GM21423 (cell line): ENCODE measurements at regions not wholly inside any gene's neighbourhood (a gene's known extent, or its start where the extent isn't known, plus 50 kb on each side); places are given as distances from the start of the nearest gene placed in this dataset.
A peak's percentile ranks its signal among the peaks of the same experiment; 100 is the strongest.
"Not testable (repeated sequence)": the region's sequence is repeated elsewhere in the genome, so short reads cannot be mapped to it uniquely, and the experiment has no call there.

ENCODE experiments used
- ATAC-seq: cut with Tn5 transposase; IDR thresholded peaks from one replicate; pipeline ENCODE4 v1.9.1; 2021; ENCODE audit warnings: mild to moderate bottlenecking, moderate library complexity; ENCODE audit not compliant: unreplicated experiment

GRCh38 chr13:91054902-91055301 is 292.6 kb upstream of the MIR17HG start:
- no peak for ATAC-seq

GRCh38 chr13:91056746-91057145 is 290.7 kb upstream of the MIR17HG start:
- peak; percentile 76 for ATAC-seq

DNA sequence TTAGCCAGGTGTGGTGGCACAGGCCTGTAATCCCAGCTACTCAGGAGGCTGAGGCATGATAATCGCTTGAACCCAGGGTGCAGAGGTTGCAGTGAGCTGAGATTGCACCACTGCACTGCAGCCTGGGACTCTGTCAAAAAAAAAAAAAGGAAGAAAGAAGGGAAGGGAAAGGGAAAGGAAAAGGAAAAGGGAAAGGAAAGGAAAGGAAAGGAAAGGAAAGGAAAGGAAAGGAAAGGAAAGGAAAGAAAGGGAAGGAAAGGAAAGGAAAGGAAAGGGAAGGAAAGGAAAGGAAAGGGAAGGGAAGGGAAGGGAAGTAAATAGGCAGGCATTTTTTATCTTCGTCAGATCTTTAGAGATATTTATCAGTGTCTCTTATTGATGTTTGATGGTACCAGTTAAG is 290.0 kb upstream of the MIR17HG start:
- ATAC-seq = not testable (repeated sequence)

DNA sequence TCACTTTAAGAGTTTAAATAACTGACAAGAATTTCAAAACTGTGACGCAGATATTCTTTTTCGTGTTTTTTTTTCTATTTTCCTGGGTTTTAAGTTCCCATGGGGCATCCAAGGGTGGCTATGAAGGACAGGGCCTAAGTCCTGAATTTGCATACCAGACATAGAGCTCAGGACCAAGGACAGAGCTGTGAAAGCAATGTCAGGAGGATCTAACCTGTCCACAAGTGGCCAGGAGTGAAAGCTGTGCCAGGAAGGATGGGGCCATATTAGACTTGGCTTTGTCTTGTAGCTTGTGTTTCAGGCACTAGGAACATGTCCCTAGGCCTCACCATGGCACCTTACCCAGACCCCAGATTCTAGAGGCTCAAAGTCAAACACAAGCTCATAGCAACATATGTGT is 289.4 kb upstream of the MIR17HG start:
- ATAC-seq = no peak

DNA sequence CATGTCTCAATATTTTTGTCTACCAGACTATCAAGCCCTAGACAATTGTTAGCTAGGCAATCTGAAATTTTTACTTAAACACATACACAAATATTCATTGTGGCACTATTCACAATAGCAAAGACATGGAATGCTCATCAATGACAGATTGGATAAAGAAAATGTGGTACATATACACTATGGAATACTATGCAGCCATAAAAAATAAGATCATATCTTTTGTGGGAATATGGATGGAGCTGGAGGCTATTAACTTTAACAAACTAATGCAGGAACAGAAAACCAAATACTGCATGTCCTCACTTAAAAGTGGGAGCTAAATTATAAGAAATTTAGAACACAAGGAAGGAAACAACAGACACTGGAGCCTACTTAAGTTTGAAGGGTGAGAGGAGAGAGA is 288.6 kb upstream of the MIR17HG start:
- ATAC-seq = no peak

- ATAC-seq = no peak
Measured at GRCh38 chr13:91066745-91067144, 280.7 kb upstream of the MIR17HG start.

GRCh38 chr13:91072486-91072885 is 275.0 kb upstream of the MIR17HG start:
- no peak for ATAC-seq

DNA sequence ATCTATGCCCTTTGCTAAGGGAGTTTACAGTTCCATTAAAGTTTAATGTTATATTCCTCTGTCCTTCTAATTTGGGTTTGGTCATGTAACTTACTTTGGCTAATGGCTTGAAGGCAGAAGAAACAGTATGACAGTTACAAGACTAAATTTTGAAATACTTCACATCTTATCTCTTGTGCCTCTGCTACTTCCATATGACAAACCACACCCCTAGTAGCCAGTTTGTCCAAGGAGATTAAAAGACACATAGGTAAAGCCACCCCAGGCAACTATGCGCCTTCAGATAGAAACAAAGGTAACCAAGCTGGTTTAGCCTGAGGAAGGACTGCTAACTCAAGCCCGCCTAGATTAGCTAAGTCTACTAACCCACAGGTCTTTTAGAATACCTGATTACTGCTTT is 273.4 kb upstream of the MIR17HG start:
- no peak for ATAC-seq

- ATAC-seq = no peak
Measured at GRCh38 chr13:91076830-91077229, 270.7 kb upstream of the MIR17HG start.

DNA sequence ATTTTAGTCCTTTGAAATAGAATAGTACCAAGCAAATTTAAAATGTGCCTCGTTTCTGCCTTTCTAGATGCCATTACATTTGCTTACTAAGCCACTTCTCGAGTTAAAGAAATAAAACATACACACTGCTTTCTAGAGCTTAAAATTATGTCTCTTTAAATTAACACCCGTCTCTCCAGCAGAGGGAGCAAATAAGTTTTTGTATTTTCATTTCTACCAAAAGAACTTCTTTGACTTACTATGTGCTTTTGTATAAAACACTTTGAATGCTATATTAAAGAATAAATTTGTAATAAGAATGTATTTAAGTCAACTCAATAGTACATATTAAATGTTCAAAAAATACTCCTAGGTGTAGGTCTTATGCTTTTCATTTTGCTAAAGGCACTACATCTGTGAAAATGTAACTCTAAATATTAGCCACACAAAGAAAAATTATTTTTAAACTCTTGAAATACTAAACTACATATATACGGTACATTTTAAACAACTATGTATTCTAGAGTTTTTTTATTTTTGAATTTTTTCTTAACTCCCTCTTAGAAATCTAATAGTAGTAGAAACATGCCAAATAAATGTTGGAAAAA is 269.3 kb upstream of the MIR17HG start:
- no peak for ATAC-seq

DNA sequence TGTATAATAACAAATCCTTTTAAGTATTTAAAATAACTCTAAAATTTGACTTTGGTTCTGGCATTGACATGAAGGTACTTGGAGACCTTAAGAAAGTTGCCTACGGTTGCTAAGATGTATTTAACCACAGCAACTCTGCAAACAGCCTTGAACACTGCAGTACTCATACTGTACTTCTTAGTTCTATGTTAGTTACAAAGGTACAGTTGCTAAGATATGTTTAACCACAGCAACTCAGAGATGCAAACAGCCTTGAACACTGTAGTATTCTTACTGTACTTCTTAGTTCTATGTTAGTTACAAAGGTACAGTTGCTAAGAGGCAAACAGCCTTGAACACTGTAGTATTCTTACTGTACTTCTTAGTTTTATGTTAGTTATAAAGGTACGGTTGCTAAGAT is 268.3 kb upstream of the MIR17HG start:
- ATAC-seq = no peak

DNA sequence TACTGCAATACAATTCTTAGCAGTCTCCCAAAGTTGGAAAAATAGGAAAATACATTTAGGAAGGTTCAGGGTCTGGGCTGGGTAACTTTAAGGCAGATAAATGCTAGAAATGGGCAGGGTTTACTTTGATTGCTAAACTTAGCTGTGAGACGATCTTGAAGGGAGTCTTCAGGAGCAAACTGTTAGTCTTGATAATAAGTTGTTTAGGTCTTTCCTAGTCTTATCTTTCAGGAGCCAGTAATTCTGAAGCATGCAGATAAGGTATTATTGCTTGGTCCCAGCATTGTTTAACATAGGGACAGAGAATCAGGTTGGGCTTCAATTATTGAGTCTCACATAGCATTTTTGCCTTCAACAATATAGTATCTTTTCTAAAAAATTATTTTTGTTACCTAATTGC is 262.4 kb upstream of the MIR17HG start:
- ATAC-seq = no peak

GRCh38 chr13:91086936-91087716 is 260.4 kb upstream of the MIR17HG start:
- ATAC-seq = no peak

DNA sequence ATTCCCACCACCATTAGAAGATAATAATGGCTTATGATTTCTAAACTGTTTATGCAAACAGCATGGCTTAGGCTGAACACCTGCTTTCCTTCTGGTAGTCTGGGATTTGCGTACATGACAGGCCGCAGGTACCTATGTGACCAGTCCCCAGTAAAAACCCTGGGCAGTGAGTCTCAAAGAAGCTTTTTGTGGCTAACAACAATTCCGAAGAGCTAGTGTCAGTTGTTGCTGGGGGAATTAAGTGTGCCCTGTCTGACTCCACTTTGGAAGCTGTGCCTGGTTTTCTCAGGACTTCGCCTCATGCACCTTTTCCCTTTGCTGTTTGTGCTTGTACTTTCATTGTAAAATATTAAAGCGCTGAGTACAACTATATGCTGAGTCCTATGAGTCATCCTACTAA is 250.2 kb upstream of the MIR17HG start:
- no peak for ATAC-seq

DNA sequence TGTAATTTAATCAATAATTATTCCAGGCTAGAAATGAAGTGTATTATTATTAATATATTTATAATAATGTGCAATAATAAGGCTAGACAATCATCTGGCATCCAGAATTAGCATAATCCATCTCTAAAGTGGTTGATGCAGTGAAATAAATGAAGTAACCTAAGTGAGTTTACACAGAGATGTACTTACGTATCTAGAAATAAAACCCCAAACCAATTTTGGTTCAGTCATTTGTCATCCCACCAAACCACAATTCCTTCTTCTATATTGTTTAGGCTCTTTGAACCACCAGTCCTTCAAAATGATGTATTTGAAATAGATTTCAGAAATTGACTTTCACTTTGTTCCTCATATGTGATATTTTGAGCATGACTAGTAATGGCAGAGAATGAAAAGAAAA is 247.6 kb upstream of the MIR17HG start:
- ATAC-seq = no peak

GRCh38 chr13:91100944-91101343 is 246.5 kb upstream of the MIR17HG start:
- ATAC-seq = no peak

DNA sequence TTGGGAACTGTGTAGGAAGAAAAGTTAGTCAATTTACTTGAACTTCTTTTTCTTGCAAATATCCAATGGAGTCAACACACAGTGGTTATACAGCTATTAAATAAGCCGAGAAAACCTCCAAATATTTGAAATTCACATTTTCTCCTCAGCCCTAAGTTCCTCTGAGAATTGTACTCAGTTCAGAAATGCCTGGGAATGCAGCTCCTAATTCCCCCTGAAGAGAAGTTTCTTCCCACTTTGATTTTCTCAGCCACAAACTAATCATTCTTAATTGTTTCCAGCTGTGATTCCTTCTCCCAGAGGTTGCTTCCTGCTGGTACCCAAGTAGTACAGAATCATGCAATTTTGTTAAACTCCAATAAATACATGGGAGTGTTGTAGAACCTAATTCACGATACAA is 246.1 kb upstream of the MIR17HG start:
- no peak for ATAC-seq

- no peak for ATAC-seq
Measured at GRCh38 chr13:91105270-91105669, 242.2 kb upstream of the MIR17HG start.

GRCh38 chr13:91106565-91106964 is 240.9 kb upstream of the MIR17HG start:
- no peak for ATAC-seq

- no peak for ATAC-seq
Measured at GRCh38 chr13:91108315-91108714, 239.2 kb upstream of the MIR17HG start.

DNA sequence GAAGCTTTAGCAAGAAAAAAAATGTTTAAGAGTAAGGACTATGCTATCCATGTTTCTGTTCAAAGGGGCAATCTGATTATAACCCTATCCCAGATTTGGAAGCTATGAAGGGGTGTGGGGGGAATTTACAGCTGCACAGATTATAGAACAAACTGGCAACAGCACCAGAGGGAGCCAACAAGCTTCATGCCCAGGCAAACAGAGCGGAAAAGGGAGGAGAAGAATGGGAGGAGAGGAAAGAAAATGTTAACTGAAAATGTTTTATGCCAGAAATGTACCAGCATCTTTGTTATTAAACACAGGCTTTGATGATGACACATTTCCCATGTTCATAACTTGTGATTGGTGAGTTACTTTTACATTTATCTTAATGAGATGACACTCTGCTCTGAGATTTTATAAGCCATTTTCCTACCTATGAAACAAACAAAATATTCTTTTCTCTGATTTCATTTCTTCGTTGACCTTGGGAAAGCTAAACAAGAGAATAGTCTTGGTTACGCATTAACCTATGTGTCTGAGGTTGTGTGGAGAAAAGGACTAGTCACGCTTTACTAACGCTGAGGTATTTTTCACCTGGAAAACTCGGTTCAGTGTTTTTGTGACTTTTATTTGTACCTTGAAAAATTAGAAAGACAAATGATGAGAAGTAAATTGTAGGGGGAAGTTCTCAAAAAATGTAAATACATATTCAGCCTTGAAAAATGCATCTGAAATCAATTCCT is 235.8 kb upstream of the MIR17HG start:
- ATAC-seq = no peak
